BJ (cell line): ENCODE measurements at regions not wholly inside any gene's neighbourhood (a gene's known extent, or its start where the extent isn't known, plus 50 kb on each side); places are given as distances from the start of the nearest gene placed in this dataset.

Experiments
- CTCF ChIA-PET: fragments of 350-600 bp; formaldehyde crosslinking; extraction: SDS; loops from one replicate; lab custom pipeline; 2021; ENCODE audit warnings: antibody characterized with exemption, inconsistent platforms; lab: Yijun Ruan, JAX
- POLR2A ChIA-PET: fragments of 300-600 bp; sonication (Branson Sonifier 250); formaldehyde crosslinking; extraction: SDS; loops from one replicate; lab custom pipeline; 2021; ENCODE audit warnings: antibody characterized with exemption; lab: Charles Lee
- DNase-seq: peaks from one replicate; pipeline ENCODE4 v3.0.0-alpha.2; 2011; ENCODE audit warnings: low read depth
- H3K27me3 ChIP-seq: 2 replicates; pipeline ENCODE4 v1.6.0; 2011; ENCODE audit warnings: low read length; ENCODE audit not compliant: control insufficient read depth, insufficient read depth
- H3K36me3 ChIP-seq: 2 replicates; pipeline ENCODE4 v1.5.1; 2011; ENCODE audit warnings: low read length; ENCODE audit not compliant: control insufficient read depth, insufficient read depth
- H3K4me3 ChIP-seq: 2 replicates; pipeline ENCODE4 v1.5.1; 2011; ENCODE audit warnings: low read depth, mild to moderate bottlenecking, control low read depth, low read length
- CTCF ChIP-seq: IDR thresholded peaks from 2 replicates; pipeline ENCODE4 v1.5.1; 2011; ENCODE audit warnings: low read depth, mild to moderate bottlenecking, control low read depth, inconsistent platforms, low read length, moderate library complexity; ENCODE audit not compliant: insufficient read depth

GRCh38 chr6:14831070-14831469 lies 414.8 kb upstream of the JARID2 start:
- no peak for DNase-seq
- CTCF ChIA-PET = interaction anchor here (1.2 kb wide), 1 partner anchor 11 kb away, joined by 4 read pairs; no protein-coding TSS in a partner anchor
- H3K4me3 ChIP-seq = no peak overlapping the region
- POLR2A ChIA-PET = no interaction called here
- H3K27me3 ChIP-seq = no peaks in the 10 kb centered on the region
- no peaks in the 10 kb centered on the region for H3K36me3 ChIP-seq
- TF ChIP-seq CTCF = no peak

GRCh38 chr6:14831937-14832336 lies 413.9 kb upstream of the JARID2 start:
- H3K36me3 ChIP-seq = no peaks in the 10 kb centered on the region
- no peak overlapping the region for H3K4me3 ChIP-seq
- ChIA-PET CTCF (interaction anchor here (0.7 to 1.2 kb wide), 2 partner anchors 10 to 65 kb away, joined by 3 to 4 read pairs; no protein-coding TSS in a partner anchor), POLR2A (no interaction called here)
- no peak for TF ChIP-seq CTCF
- DNase-seq = no peak
- H3K27me3 ChIP-seq = no peaks in the 10 kb centered on the region

- DNase-seq = no peak
- Histone ChIP-seq H3K36me3 (no peaks in the 10 kb centered on the region), H3K4me3 (no peak overlapping the region), H3K27me3 (0 out of 2 replicates have a peak, but pooled peaks cover 2% of the 10 kb centered on the region)
- POLR2A ChIA-PET = no interaction called here
- CTCF ChIA-PET = interaction anchor here (0.7 to 1.2 kb wide), 2 partner anchors 9 to 65 kb away, joined by 3 to 4 read pairs; no protein-coding TSS in a partner anchor
- TF ChIP-seq CTCF = no peak
Measured at GRCh38 chr6:14832427-14832826, 413.4 kb upstream of the JARID2 start.

- CTCF ChIA-PET = no interaction called here
- TF ChIP-seq CTCF = no peak
Measured at GRCh38 chr6:14834851-14835530, 410.9 kb upstream of the JARID2 start.

GRCh38 chr6:14837435-14837834 lies 408.4 kb upstream of the JARID2 start:
- ChIA-PET CTCF (no interaction called here), POLR2A (no interaction called here)
- H3K27me3 ChIP-seq = 0 out of 2 replicates have a peak, but pooled peaks cover 2% of the 10 kb centered on the region
- H3K36me3 ChIP-seq = no peaks in the 10 kb centered on the region
- no peak for DNase-seq
- TF ChIP-seq CTCF = no peak
- no peak overlapping the region for H3K4me3 ChIP-seq

More at GRCh38 chr6:14834851-14835530, 410.9 kb upstream of the JARID2 start:
- Histone ChIP-seq H3K4me3 (no peak overlapping the region), H3K27me3 (0 out of 2 replicates have a peak, but pooled peaks cover 2% of the 10 kb centered on the region), H3K36me3 (no peaks in the 10 kb centered on the region)
- POLR2A ChIA-PET = no interaction called here
- DNase-seq = no peak
